ENCODE measurements at regions not wholly inside any gene's neighbourhood (a gene's known extent, or its start where the extent isn't known, plus 50 kb on each side); places are given as distances from the start of the nearest gene placed in this dataset.

- no peak for DNase-seq
Measured at GRCh38 chr20:63085151-63085861, 78.5 kb upstream of the BHLHE23 start.

- DNase-seq: no peak
Measured at GRCh38 chr20:63084563-63084927, 77.8 kb upstream of the BHLHE23 start.

- DNase-seq: no peak
Measured at GRCh38 chr20:63083831-63084562, 77.2 kb upstream of the BHLHE23 start.

DNA sequence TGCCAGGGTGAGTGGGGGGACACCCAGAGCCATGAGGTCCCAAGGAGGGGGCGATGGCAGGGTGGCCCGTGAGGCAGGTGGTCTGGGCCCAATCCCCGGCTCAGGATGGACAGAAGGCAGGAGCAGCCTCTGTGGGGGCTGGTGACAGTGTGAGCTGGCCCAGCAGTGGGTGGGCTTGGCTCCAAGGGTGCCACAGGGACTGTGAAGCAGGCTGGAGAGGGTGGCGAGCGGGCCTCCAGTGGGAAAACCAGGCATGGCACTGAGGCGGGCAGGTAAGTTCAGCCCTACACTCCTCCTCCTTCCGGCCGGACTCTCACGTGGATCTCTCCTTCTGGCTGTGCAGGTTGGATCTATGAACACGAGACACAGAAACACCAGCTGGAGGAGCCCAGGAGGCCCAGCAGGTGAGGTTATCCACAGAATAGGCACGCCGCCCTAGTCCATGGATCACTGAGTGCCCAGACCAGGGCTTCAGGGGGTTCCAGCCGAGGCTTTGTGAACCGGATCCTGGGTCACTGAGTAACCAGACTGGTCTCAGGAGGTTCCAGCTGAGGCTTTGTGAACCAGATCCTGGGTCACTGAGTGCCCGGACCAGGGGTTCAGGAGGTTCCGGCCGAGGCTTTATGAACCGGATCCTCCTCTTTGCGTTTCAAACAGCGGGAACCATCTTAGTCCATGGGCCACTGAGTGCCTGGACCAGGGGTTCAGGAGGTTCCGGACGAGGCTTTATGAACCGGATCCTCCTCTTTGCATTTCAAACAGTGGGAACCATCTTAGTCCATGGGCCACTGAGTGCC, 76.4 kb upstream of the BHLHE23 start:
- no peak for DNase-seq

- no peak for DNase-seq
Measured at GRCh38 chr20:63082308-63082938, 75.7 kb upstream of the BHLHE23 start.

DNA sequence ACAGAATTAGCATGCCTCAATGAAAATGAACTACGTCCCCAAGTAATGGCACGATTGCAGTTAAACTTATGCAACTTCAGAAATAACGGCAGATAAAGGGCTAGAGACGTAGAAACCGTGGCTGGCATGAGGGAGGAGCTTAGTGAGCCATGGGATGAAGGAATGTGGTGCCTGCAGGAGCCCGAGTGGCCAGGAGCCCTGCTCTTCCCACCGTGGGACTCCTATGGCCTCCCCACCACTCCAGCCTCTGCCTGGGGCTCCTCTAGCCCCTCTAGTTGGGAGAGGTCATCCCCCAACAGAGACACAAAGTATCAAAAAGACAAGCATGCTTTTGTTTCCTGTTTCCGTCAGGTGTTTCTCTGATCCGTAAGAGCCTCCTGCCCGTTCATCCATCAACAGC, 75.1 kb upstream of the BHLHE23 start:
- no peak for DNase-seq

DNA sequence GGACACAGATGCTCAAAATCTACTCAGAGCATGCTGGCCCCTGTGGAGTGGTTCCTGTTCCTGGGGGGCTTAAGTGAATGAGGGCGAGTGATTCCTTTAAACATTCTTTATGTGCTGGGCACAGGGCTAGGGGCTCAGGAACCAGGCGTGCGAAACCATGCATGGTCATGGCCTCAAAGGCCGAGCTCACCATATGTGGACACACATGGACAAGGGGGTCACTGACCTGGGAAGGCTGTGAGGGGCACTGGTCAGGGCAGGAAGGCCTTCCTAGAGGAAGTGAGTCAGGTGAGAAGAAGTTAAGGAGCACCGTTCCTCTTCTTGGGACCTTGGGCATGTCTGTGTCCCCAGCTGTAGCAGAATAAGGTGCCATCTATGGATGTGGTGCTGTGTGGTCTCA, 74.6 kb upstream of the BHLHE23 start:
- no peak for DNase-seq

GRCh38 chr20:63080811-63081210, 74.0 kb upstream of the BHLHE23 start:
- DNase-seq: no peak

DNA sequence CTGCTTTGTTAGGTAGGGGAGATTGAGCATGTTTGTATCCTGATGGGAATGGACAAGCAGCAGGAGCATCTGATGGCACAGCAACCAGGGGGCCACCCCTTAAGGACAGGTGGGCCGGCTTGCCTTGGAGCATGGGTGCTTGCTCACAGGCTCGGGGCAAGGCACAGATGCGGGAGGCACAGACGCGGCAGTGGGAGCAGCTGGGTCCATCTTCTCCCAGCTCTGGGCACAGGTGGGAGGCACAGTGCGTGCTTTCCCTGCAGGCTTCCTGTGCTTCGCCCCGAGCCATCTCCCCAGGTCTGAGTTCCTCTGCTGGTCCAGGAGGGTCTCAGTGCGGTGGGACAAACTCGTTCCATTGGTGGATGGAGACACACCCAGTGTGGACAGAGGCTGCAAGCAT, 73.6 kb upstream of the BHLHE23 start:
- DNase-seq: no peak

DNA sequence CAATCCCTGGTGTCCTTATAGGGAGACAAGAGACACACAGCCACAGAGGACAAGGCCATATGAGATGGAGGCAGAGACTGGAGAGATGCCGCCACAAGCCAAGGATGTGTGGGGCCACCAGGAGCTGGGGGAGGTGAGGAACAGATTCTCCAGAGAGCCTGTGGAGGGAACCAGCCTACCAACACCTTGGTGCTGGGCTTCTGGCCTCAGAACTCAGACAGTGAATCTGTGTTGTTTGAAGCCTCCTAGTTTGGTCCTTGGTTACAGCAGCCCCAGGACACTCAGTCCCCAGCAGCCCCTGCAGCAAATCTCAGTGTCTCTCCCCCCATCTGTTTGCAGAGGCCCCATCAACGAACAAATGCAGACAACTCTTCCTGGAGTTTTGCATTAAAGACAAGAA, 73.2 kb upstream of the BHLHE23 start:
- no peak for DNase-seq

- DNase-seq: no peak
Measured at GRCh38 chr20:63077705-63078104, 70.9 kb upstream of the BHLHE23 start.

GRCh38 chr20:63076421-63076820, 69.7 kb upstream of the BHLHE23 start:
- no peak for DNase-seq

DNA sequence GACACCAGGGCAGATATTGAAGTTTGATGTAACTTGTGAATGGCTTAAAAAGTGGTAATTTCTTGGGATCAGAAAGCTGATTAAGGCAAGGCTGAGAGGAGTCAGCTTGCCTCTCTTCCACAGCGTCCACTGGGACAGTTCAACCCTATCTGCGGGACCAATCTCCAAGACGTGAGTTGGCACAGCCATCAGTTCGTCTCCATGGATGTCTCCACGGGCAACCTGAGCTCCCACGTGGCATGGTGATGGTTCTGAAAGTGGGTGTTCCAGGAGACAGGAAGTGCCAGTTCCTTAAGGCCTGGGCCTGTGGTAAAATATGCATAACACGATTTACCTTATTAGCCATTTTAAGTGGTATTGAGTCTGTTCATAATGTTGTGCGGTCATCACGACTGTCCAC, 67.9 kb upstream of the BHLHE23 start:
- no peak for DNase-seq

DNA sequence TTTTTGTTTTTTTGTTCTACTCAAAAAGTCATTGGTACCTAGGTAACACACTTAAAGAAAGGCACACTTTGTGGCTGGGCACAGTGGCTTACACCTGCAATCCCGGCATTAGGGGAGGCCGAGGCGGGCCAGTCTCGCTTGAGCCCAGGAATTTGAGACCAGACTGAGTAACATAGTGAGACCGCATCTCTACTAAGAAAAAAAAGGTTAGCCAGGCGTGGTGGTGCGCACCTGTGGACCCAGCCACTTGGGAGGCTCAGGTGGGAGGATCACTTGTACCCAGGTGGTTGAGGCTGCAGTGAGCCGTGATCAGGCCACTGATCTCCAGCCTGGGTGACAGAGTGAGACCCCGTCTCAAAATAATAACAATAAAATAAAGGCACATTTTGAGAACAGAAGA, 67.4 kb upstream of the BHLHE23 start:
- DNase-seq: no peak

DNA sequence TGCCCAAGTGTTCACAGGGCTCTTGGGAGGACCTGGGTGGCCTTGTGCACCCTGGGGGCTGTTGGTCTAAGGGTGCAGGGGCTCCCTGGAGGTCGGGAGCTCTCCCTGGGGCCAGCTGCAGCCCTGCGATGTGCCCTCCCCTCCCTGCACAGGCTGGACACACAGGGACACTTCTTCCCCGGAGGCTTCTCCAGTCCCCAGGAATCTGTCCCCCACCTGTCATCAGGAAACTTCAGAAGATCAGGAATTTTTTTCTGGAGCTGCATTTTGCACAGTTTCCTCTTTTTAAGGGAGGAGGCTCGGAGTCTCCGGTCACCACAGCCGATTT, 66.9 kb upstream of the BHLHE23 start:
- DNase-seq: no peak

GRCh38 chr20:63072991-63073737, 66.4 kb upstream of the BHLHE23 start:
- DNase-seq: no peak

DNA sequence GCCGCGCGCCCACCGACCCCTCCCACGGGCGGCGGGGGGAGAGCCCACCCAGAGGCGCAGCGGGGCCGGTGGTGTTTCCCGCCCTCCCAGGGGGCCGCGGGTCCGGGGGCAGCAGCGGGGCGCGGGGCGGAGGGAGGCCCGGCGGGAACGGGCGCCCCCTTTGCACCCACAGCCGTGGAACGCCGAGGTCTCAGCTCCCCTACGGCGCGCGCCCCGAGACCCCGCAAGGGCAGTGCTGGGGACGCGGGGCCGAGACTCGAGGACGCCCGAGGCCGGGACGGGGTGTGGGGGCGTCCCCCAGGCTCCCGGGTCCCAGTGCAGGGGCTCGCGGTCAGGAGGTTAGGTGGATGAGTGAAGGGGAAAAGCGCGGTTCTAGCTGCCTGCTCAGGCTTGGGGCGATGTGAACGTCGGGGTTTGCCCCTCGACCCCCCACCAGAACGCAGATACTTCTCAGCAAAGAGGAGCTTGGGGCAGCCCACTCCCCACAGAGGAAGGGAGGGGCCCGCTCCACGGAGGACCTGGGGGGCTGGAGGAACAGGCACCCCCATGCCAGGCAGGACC, 65.5 kb upstream of the BHLHE23 start:
- no peak for DNase-seq

GRCh38 chr20:63071541-63072181, 64.9 kb upstream of the BHLHE23 start:
- peak; percentile 7 for DNase-seq

- DNase-seq: no peak
Measured at GRCh38 chr20:63070771-63071540, 64.2 kb upstream of the BHLHE23 start.

GRCh38 chr20:63070301-63070625, 63.5 kb upstream of the BHLHE23 start:
- no peak for DNase-seq

DNA sequence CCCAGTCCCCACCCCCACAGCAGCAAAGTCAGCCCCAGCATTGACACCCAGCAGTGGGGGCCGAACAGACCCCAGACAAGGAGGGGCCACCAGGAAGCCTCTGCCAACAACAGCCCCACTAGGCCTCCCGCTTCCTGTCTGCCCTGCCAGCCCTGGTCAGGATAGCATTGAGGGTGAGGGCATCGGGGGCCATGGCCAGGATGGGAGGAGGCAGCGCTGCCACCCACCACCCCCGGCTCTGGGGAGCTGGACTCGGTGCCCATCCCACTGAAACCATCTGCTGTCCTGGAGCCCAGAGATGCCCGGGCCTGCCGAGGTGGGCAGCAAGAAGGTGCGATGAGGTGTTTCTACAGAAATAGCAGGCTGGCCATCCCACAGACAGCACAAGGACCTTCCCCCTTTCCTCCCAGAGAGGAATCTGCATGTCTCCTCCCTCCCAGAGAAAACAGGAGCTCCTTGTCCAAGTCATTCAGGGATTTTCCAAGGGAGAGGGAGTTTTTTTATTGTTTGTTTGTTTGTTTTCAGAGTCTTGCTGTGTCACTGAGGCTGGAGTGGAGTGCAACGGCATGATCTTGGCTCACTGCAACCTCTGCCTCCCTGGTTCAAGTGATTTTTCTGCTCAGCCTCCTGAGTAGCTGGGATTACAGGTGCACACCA, 62.1 kb upstream of the BHLHE23 start:
- no peak for DNase-seq

Data from CD4-positive, alpha-beta T cell treated with Interleukin-10 for 1 hour (primary cell).